HG03575 (cell line): ENCODE measurements at regions not wholly inside any gene's neighbourhood (a gene's known extent, or its start where the extent isn't known, plus 50 kb on each side); places are given as distances from the start of the nearest gene placed in this dataset.

Experiments used
- ATAC-seq: cut with Tn5 transposase; IDR thresholded peaks from one replicate; pipeline ENCODE4 v1.9.1; 2021; ENCODE audit not compliant: unreplicated experiment, insufficient number of reproducible peaks, low FRiP score; ENCODE audit errors: extremely low read depth

- no peak for ATAC-seq
Observed at GRCh38 chr2:196448407-196449079, 191.0 kb upstream of the CCDC150 start.

- no peak for ATAC-seq
Observed at GRCh38 chr2:196449083-196449482, 190.4 kb upstream of the CCDC150 start.

DNA sequence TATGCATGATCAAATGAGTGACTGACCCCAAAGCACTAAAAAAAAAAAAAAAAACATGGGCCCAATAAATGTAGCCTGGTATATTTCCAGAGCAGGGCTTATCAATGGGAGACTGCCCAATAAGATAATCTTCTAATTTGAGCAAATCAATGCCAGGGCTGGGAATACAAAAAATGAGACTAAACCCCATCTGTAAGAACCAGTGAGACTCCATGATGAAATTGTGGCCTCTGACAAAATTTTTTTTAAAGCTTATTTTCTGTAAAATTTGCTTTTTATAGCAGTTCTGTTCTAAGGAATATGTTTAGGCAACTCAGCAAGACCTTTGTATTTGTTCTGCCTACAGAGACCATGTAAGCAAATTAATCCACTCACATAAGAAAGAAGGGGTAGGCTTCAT lies 186.8 kb upstream of the CCDC150 start:
- no peak for ATAC-seq

GRCh38 chr2:196453613-196454047 lies 185.9 kb upstream of the CCDC150 start:
- ATAC-seq: no peak

GRCh38 chr2:196454492-196454891 lies 185.0 kb upstream of the CCDC150 start:
- ATAC-seq: no peak

GRCh38 chr2:196459539-196459938 lies 180.0 kb upstream of the CCDC150 start:
- ATAC-seq: no peak

- ATAC-seq: no peak
Observed at GRCh38 chr2:196463706-196464105, 175.8 kb upstream of the CCDC150 start.

- no peak for ATAC-seq
Observed at GRCh38 chr2:196464311-196464710, 175.2 kb upstream of the CCDC150 start.

DNA sequence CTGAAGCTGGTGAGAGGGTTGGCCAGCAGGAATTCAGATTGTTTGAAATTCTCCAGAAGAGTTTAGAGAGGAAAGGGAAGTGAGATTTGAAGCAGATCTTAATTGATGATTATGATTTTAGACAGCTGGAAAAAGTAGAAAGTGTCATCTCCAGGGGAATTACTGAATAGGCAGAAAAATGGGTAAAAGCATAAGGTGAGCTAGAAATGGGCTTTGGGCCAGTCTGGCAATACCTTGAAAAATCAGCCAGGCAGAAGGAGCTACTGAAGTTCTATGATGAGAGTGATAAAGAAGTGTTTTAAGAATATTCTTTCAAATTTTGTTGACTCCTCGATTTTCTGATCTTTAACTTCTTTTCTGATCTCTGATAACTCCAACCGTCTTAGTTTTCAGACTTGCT lies 172.9 kb upstream of the CCDC150 start:
- no peak for ATAC-seq

- no peak for ATAC-seq
Observed at GRCh38 chr2:196468394-196468793, 171.1 kb upstream of the CCDC150 start.

GRCh38 chr2:196473617-196474016 lies 165.9 kb upstream of the CCDC150 start:
- no peak for ATAC-seq

- ATAC-seq: no peak
Observed at GRCh38 chr2:196475611-196476010, 163.9 kb upstream of the CCDC150 start.

DNA sequence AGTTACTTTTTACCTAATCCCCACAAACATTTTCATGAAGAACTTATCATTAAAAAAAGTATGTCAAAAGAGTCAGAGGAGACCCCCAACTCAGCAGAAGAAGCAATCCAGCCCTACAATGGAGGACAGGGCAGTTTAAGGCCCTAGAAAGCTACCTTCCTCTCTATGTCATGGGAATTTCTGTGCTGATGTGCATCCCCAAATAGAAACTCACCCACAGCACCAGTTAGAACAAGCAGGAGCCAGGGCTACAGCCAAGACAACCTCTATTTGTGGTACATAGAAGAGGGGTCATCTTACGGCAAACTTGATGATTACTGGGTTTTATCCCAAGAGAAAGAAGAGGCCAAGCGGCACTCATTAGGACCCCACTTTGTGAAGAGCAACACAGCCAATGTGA lies 160.9 kb upstream of the CCDC150 start:
- no peak for ATAC-seq

DNA sequence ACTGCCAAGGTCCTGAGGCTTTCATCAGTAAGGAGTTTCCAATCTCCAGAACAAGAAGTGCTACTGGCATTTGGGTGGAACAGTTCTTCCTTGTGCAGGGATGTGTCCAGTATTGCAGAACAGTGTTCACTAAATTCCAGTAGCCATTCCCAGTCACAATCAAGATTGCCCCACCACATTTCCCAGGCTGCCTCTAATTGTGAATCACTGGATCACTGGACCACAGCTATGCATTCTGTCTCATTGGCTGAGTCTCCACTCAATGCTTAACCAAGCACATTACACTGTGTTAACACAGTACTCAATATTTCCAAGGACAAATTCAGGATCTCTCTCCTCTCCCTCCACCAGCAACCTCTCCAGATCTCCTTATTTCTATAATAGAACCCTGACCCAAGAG lies 160.2 kb upstream of the CCDC150 start:
- no peak for ATAC-seq

- no peak for ATAC-seq
Observed at GRCh38 chr2:196480653-196481323, 158.7 kb upstream of the CCDC150 start.

DNA sequence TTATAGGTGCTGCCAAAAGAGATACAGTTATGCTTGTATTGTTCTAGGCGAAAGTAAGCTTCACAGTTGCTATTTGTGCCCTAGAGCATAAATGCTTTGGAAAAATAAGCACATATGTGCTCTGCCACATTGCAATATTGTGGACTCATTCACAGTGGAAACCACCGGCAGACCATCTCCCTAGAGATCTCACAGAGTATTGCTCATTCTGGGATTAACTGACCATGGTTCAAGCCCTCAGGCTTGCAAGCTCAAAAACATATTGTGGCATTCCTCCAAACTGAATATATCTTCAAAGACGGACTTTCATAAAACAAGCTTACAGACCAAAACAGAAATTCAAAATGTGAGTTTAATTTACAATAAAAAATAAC lies 158.2 kb upstream of the CCDC150 start:
- ATAC-seq: no peak

GRCh38 chr2:196482119-196483065 lies 157.1 kb upstream of the CCDC150 start:
- no peak for ATAC-seq

DNA sequence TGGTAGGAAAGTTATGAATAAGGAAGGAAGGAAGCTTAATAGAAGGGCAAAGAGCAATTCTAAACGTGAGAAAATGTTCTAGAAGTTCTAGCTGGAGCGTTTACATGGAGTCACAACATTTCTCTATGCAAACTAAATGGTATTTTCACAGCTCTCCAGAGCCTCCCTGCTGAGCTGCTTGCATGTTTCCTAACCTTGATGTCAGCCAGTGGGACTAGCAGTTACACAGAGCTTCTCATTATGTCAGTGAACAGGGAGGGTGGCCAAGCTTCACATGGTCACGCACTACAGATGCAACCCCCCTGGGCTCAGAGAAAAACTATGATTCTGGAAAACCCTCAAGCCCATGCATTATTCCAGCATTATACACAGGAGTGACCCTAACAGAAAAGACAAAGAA lies 153.4 kb upstream of the CCDC150 start:
- no peak for ATAC-seq

DNA sequence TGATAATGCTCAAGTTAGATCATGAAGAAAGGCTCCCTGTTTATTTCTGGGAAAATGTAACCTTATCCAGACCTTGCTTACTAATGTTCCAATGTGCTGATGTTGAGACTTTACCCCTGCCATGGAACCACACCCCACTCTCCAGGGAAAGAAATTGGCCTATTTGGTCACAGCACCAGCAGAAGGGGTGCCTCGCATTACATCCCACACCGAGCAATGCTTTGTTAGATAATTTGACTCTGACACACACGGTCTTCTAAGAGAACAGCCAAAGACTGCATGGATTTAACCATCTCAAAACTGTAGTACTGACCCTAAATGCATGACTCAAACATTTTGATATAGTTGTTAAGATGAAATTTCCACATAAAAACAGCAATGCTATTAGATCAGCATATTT lies 152.1 kb upstream of the CCDC150 start:
- no peak for ATAC-seq

DNA sequence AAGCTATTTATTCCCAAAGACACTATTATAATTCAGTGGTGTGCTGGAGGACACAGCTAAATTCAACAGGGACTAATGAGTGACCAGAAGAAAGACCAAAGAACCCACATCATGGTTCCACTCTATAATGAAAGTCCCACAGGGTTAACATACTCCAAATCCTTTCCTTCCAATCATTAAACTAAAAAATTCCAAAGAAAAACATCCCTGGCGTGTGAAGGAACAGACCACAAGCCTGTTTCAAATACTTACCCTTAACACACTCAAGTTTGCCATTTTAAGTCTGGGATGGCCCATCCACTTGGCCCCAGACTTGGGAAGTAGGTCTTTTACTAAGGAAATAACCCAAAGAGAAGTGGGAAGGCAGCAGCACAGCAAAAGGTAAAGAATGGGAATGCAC lies 150.1 kb upstream of the CCDC150 start:
- ATAC-seq: no peak
